Upper lobe of left lung (tissue), 4 donors: ENCODE measurements at regions not wholly inside any gene's neighbourhood (a gene's known extent, or its start where the extent isn't known, plus 50 kb on each side); places are given as distances from the start of the nearest gene placed in this dataset.

Experiments
- POLR2A ChIP-seq, 4 donors: fragments of 450-650 bp; IDR thresholded peaks; one replicate each; pipeline ENCODE4 v1.5.1; 2016 to 2017; ENCODE audit warnings: antibody characterized with exemption in 4 of 4, mild to moderate bottlenecking in 2 of 4
- TF ChIP-seq, protein P1 (sequence below), 6 experiments: fragments of 450-650 bp in 4 of 6; fragments of 200-600 bp in 2 of 6; sonication (generic) in 2 of 6; IDR thresholded peaks; one replicate each; pipeline ENCODE4 v1.5.1; 2016 to 2019; ENCODE audit warnings: antibody characterized with exemption in 6 of 6

DNA sequence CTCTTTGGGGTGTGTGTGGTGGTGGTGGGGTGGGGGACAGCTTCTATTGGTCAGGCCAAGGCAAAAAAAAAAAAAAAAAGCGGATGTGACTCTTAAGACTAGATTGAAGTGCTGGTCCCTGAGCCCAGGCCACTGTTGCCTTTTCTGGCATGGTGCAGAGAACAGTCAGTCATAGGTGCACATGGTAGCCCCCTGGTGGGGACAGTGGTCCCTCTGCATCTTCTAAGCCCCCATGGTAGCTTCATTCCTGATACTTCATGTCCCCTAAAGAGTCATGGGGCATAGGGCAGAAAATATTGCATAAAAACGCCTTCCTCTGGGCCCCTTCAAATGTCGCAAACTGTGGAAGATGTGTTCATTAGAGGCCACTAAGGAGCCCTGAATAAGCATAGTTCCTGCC lies 371.8 kb downstream of the NPHP4 start:
- TF ChIP-seq POLR2A (IDR thresholded peaks at IDR 0.05), result no peak
- TF ChIP-seq, protein P1, sequence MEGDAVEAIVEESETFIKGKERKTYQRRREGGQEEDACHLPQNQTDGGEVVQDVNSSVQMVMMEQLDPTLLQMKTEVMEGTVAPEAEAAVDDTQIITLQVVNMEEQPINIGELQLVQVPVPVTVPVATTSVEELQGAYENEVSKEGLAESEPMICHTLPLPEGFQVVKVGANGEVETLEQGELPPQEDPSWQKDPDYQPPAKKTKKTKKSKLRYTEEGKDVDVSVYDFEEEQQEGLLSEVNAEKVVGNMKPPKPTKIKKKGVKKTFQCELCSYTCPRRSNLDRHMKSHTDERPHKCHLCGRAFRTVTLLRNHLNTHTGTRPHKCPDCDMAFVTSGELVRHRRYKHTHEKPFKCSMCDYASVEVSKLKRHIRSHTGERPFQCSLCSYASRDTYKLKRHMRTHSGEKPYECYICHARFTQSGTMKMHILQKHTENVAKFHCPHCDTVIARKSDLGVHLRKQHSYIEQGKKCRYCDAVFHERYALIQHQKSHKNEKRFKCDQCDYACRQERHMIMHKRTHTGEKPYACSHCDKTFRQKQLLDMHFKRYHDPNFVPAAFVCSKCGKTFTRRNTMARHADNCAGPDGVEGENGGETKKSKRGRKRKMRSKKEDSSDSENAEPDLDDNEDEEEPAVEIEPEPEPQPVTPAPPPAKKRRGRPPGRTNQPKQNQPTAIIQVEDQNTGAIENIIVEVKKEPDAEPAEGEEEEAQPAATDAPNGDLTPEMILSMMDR (IDR thresholded peaks at IDR 0.05), result no peak
